ENCODE measurements at regions not wholly inside any gene's neighbourhood (a gene's known extent, or its start where the extent isn't known, plus 50 kb on each side); places are given as distances from the start of the nearest gene placed in this dataset.
"Not testable (repeated sequence)": the region's sequence is repeated elsewhere in the genome, so short reads cannot be mapped to it uniquely, and the experiment has no call there.

GRCh38 chr16:18130478-18131120 is 205.9 kb downstream of the NPIPA8 start:
- DNase-seq, H3K27ac Mint-ChIP-seq: not testable (repeated sequence)

GRCh38 chr16:18127033-18127432 is 209.5 kb downstream of the NPIPA8 start:
- H3K9me3 Mint-ChIP-seq; DNase-seq; H3K27ac Mint-ChIP-seq; H3K36me3 Mint-ChIP-seq; H3K27me3 Mint-ChIP-seq; ATAC-seq (ENCODE audit: low read depth); POLR2A ChIA-PET; H3K4me3 Mint-ChIP-seq; H3K4me1 Mint-ChIP-seq: not testable (repeated sequence)

More at GRCh38 chr16:18130478-18131120, 205.9 kb downstream of the NPIPA8 start:
- H3K4me1 Mint-ChIP-seq; POLR2A ChIA-PET; ATAC-seq (ENCODE audit: low read depth); H3K9me3 Mint-ChIP-seq; H3K4me3 Mint-ChIP-seq; H3K36me3 Mint-ChIP-seq; H3K27me3 Mint-ChIP-seq: not testable (repeated sequence)

GRCh38 chr16:18119092-18119491 is 217.4 kb downstream of the NPIPA8 start:
- POLR2A ChIA-PET; ATAC-seq (ENCODE audit: low read depth); H3K4me1 Mint-ChIP-seq; H3K36me3 Mint-ChIP-seq; H3K9me3 Mint-ChIP-seq; H3K4me3 Mint-ChIP-seq; H3K27me3 Mint-ChIP-seq; DNase-seq; H3K27ac Mint-ChIP-seq: not testable (repeated sequence)

GRCh38 chr16:18118684-18119083 is 217.9 kb downstream of the NPIPA8 start:
- H3K4me3 Mint-ChIP-seq; POLR2A ChIA-PET; ATAC-seq (ENCODE audit: low read depth); DNase-seq; H3K27me3 Mint-ChIP-seq; H3K4me1 Mint-ChIP-seq; H3K9me3 Mint-ChIP-seq; H3K27ac Mint-ChIP-seq; H3K36me3 Mint-ChIP-seq: not testable (repeated sequence)

GRCh38 chr16:18118071-18118470 is 218.5 kb downstream of the NPIPA8 start:
- H3K9me3 Mint-ChIP-seq; ATAC-seq (ENCODE audit: low read depth); DNase-seq; H3K4me3 Mint-ChIP-seq; H3K4me1 Mint-ChIP-seq; H3K36me3 Mint-ChIP-seq; H3K27ac Mint-ChIP-seq; POLR2A ChIA-PET; H3K27me3 Mint-ChIP-seq: not testable (repeated sequence)

- H3K4me3 Mint-ChIP-seq; POLR2A ChIA-PET; H3K36me3 Mint-ChIP-seq; H3K9me3 Mint-ChIP-seq; ATAC-seq (ENCODE audit: low read depth); DNase-seq; H3K27me3 Mint-ChIP-seq; H3K4me1 Mint-ChIP-seq; H3K27ac Mint-ChIP-seq: not testable (repeated sequence)
Observed at GRCh38 chr16:18104412-18104811, 232.1 kb downstream of the NPIPA8 start.

GRCh38 chr16:18101077-18101476 is 235.5 kb downstream of the NPIPA8 start:
- H3K36me3 Mint-ChIP-seq; DNase-seq; H3K9me3 Mint-ChIP-seq; POLR2A ChIA-PET; H3K4me1 Mint-ChIP-seq; H3K27me3 Mint-ChIP-seq; H3K27ac Mint-ChIP-seq; H3K4me3 Mint-ChIP-seq; ATAC-seq (ENCODE audit: low read depth): not testable (repeated sequence)

- ATAC-seq (ENCODE audit: low read depth); DNase-seq; H3K36me3 Mint-ChIP-seq; H3K4me3 Mint-ChIP-seq; H3K4me1 Mint-ChIP-seq; H3K9me3 Mint-ChIP-seq; H3K27ac Mint-ChIP-seq; POLR2A ChIA-PET; H3K27me3 Mint-ChIP-seq: not testable (repeated sequence)
Observed at GRCh38 chr16:18092605-18093004, 243.9 kb downstream of the NPIPA8 start.

- H3K27me3 Mint-ChIP-seq; ATAC-seq (ENCODE audit: low read depth); H3K4me1 Mint-ChIP-seq; POLR2A ChIA-PET; H3K27ac Mint-ChIP-seq; DNase-seq; H3K4me3 Mint-ChIP-seq; H3K36me3 Mint-ChIP-seq; H3K9me3 Mint-ChIP-seq: not testable (repeated sequence)
Observed at GRCh38 chr16:18080658-18081363, 255.7 kb downstream of the NPIPA8 start.

GRCh38 chr16:18077910-18078309 is 258.6 kb downstream of the NPIPA8 start:
- H3K9me3 Mint-ChIP-seq; H3K36me3 Mint-ChIP-seq; H3K4me3 Mint-ChIP-seq; DNase-seq; H3K4me1 Mint-ChIP-seq; H3K27ac Mint-ChIP-seq; POLR2A ChIA-PET; ATAC-seq (ENCODE audit: low read depth); H3K27me3 Mint-ChIP-seq: not testable (repeated sequence)

- POLR2A ChIA-PET = no interaction called here
- Mint-ChIP-seq H3K4me1 (no peaks in the 10 kb centered on the region), H3K27me3 (no peaks in the 10 kb centered on the region), H3K36me3 (no peaks in the 10 kb centered on the region), H3K27ac (no peak overlapping the region), H3K4me3 (no peak overlapping the region), H3K9me3 (no peaks in the 10 kb centered on the region)
- ATAC-seq (ENCODE audit: low read depth) (no peak), DNase-seq (no peak)
Observed at GRCh38 chr16:18072161-18072560, 264.4 kb downstream of the NPIPA8 start.

GRCh38 chr16:18069683-18070082 is 266.9 kb downstream of the NPIPA8 start:
- Mint-ChIP-seq H3K27ac (no peak overlapping the region), H3K36me3 (no peaks in the 10 kb centered on the region), H3K4me1 (no peaks in the 10 kb centered on the region), H3K9me3 (peaks cover 5% of the 10 kb centered on the region), H3K27me3 (no peaks in the 10 kb centered on the region), H3K4me3 (no peak overlapping the region)
- POLR2A ChIA-PET = no interaction called here
- no peak for DNase-seq
- ATAC-seq (ENCODE audit: low read depth) = no peak

- Mint-ChIP-seq H3K9me3 (peaks cover 5% of the 10 kb centered on the region), H3K4me3 (no peak overlapping the region), H3K4me1 (no peaks in the 10 kb centered on the region), H3K27me3 (peaks cover 5% of the 10 kb centered on the region), H3K27ac (no peak overlapping the region), H3K36me3 (no peaks in the 10 kb centered on the region)
- ATAC-seq (ENCODE audit: low read depth) (no peak), DNase-seq (no peak)
- POLR2A ChIA-PET = no interaction called here
Observed at GRCh38 chr16:18068477-18068876, 268.1 kb downstream of the NPIPA8 start.

- no peak overlapping the region for H3K4me3 Mint-ChIP-seq
- POLR2A ChIA-PET = no interaction called here
- ATAC-seq (ENCODE audit: low read depth) (no peak), DNase-seq (no peak)
- H3K27me3 Mint-ChIP-seq = peaks cover 13% of the 10 kb centered on the region
- no peaks in the 10 kb centered on the region for H3K4me1 Mint-ChIP-seq
- no peak overlapping the region for H3K27ac Mint-ChIP-seq
- H3K36me3 Mint-ChIP-seq = no peaks in the 10 kb centered on the region
- peaks cover 5% of the 10 kb centered on the region for H3K9me3 Mint-ChIP-seq
Observed at GRCh38 chr16:18062713-18063112, 273.8 kb downstream of the NPIPA8 start.

All from activated naive CD8-positive, alpha-beta T cell treated with anti-CD3 and anti-CD28 coated beads, Interleukin-2, amount 10 ng/mL, durations not matched to agents 7 days and 5 days (primary cell).